HEK293 (cell line): ENCODE measurements at regions not wholly inside any gene's neighbourhood (a gene's known extent, or its start where the extent isn't known, plus 50 kb on each side); places are given as distances from the start of the nearest gene placed in this dataset.

ENCODE experiments used
- CTCF ChIA-PET: fragments of 350-600 bp; formaldehyde crosslinking; extraction: SDS; loops from one replicate; lab custom pipeline; 2021; ENCODE audit warnings: antibody characterized with exemption; lab: Yijun Ruan, JAX
- POLR2A ChIA-PET: fragments of 300-600 bp; formaldehyde crosslinking; extraction: SDS; loops from one replicate; lab custom pipeline; 2020; ENCODE audit warnings: antibody characterized with exemption, inconsistent platforms; lab: Yijun Ruan, JAX
- H3K27ac ChIP-seq: fragments of 200-500 bp; sonication (Bioruptor generic); 2 replicates; pipeline ENCODE4 v1.5.1; 2014; ENCODE audit warnings: low read depth, low read length, control low read depth, inconsistent platforms; ENCODE audit errors: extremely low read depth
- H3K36me3 ChIP-seq, 2 experiments: fragments of 200-500 bp in 1 of 2; sonication (Bioruptor generic) in 1 of 2; 1 replicate in 1 of 2; 2 replicates in 1 of 2; pipeline ENCODE4 v1.5.1; 2014 to 2017; ENCODE audit warnings: inconsistent platforms in 2 of 2, low read length in 2 of 2; ENCODE audit not compliant: control insufficient read depth in 2 of 2, insufficient read depth in 1 of 2
- H3K4me1 ChIP-seq: fragments of 200-500 bp; sonication (Bioruptor generic); 2 replicates; pipeline ENCODE4 v1.5.1; 2014; ENCODE audit warnings: mild to moderate bottlenecking, low read length, inconsistent platforms; ENCODE audit not compliant: control insufficient read depth, insufficient read depth
- H3K4me3 ChIP-seq: 2 replicates; pipeline ENCODE4 v1.5.1; 2011; ENCODE audit warnings: low read depth, mild to moderate bottlenecking, control low read depth, low read length, moderate library complexity
- H3K9me3 ChIP-seq: fragments of 200-500 bp; sonication (Bioruptor generic); 2 replicates; pipeline ENCODE4 v1.5.1; 2014; ENCODE audit warnings: low read depth, low read length, inconsistent platforms; ENCODE audit not compliant: control insufficient read depth, insufficient read depth
- GFI1B ChIP-seq: fragments of 450-650 bp; formaldehyde crosslinking; IDR thresholded peaks from 2 replicates; pipeline ENCODE4 v1.5.1; 2016; ENCODE audit warnings: missing biosample characterization, missing genetic modification characterization
- IKZF3 ChIP-seq: fragments of 450-650 bp; IDR thresholded peaks from 2 replicates; pipeline ENCODE4 v1.5.0; 2018; ENCODE audit warnings: missing biosample characterization, mild to moderate bottlenecking, missing genetic modification characterization, moderate library complexity
- OSR2 ChIP-seq: fragments of 450-650 bp; formaldehyde crosslinking; IDR thresholded peaks from 2 replicates; pipeline ENCODE4 v1.5.1; 2016; ENCODE audit warnings: missing biosample characterization, missing genetic modification characterization
- PRDM6 ChIP-seq: fragments of 450-650 bp; formaldehyde crosslinking; IDR thresholded peaks from 2 replicates; pipeline ENCODE4 v1.5.1; 2017; ENCODE audit warnings: missing biosample characterization, missing genetic modification characterization
- TRIM28 ChIP-seq: IDR thresholded peaks from 2 replicates; pipeline ENCODE4 v1.6.1; 2011; ENCODE audit warnings: low read length, control low read depth, borderline replicate concordance
- WT1 ChIP-seq: fragments of 450-650 bp; formaldehyde crosslinking; IDR thresholded peaks from 2 replicates; pipeline ENCODE4 v1.5.1; 2016; ENCODE audit warnings: missing biosample characterization, missing genetic modification characterization
- ZBTB17 ChIP-seq: fragments of 450-650 bp; formaldehyde crosslinking; IDR thresholded peaks from 2 replicates; pipeline ENCODE4 v1.5.1; 2016; ENCODE audit warnings: missing biosample characterization, missing genetic modification characterization
- ZBTB6 ChIP-seq: fragments of 450-650 bp; formaldehyde crosslinking; IDR thresholded peaks from 2 replicates; pipeline ENCODE4 v1.5.1; 2017; ENCODE audit warnings: missing biosample characterization, missing genetic modification characterization
- ZNF140 ChIP-seq: fragments of 450-650 bp; formaldehyde crosslinking; IDR thresholded peaks from 2 replicates; pipeline ENCODE4 v1.5.1; 2016; ENCODE audit warnings: missing biosample characterization, missing genetic modification characterization
- ZNF184 ChIP-seq: fragments of 450-650 bp; IDR thresholded peaks from 2 replicates; pipeline ENCODE4 v1.5.1; 2018; ENCODE audit warnings: missing biosample characterization, mild to moderate bottlenecking, missing genetic modification characterization
- ZNF24 ChIP-seq: fragments of 450-650 bp; formaldehyde crosslinking; IDR thresholded peaks from 2 replicates; pipeline ENCODE4 v1.5.1; 2016; ENCODE audit warnings: missing biosample characterization, missing genetic modification characterization
- ZNF266 ChIP-seq: fragments of 450-650 bp; formaldehyde crosslinking; IDR thresholded peaks from 2 replicates; pipeline ENCODE4 v1.5.1; 2016; ENCODE audit warnings: missing biosample characterization, missing genetic modification characterization, low read depth
- ZNF449 ChIP-seq: fragments of 450-650 bp; formaldehyde crosslinking; IDR thresholded peaks from 2 replicates; pipeline ENCODE4 v1.5.1; 2017; ENCODE audit warnings: missing biosample characterization, mild to moderate bottlenecking, missing genetic modification characterization, moderate library complexity
- ZNF510 ChIP-seq: fragments of 450-650 bp; formaldehyde crosslinking; IDR thresholded peaks from 2 replicates; pipeline ENCODE4 v1.5.1; 2018; ENCODE audit warnings: mild to moderate bottlenecking, missing genetic modification characterization, missing biosample characterization; ENCODE audit not compliant: insufficient replicate concordance
- ZNF548 ChIP-seq: fragments of 450-650 bp; formaldehyde crosslinking; IDR thresholded peaks from 2 replicates; pipeline ENCODE4 v1.5.1; 2016; ENCODE audit warnings: missing biosample characterization, missing genetic modification characterization
- ZNF560 ChIP-seq: fragments of 450-650 bp; formaldehyde crosslinking; IDR thresholded peaks from 2 replicates; pipeline ENCODE4 v1.5.1; 2017; ENCODE audit warnings: missing biosample characterization, missing genetic modification characterization, borderline replicate concordance
- ZNF580 ChIP-seq: fragments of 450-650 bp; formaldehyde crosslinking; IDR thresholded peaks from 2 replicates; pipeline ENCODE4 v1.5.1; 2016; ENCODE audit warnings: missing biosample characterization, missing genetic modification characterization
- ZNF610 ChIP-seq: fragments of 450-650 bp; formaldehyde crosslinking; IDR thresholded peaks from 2 replicates; pipeline ENCODE4 v1.5.1; 2016; ENCODE audit warnings: missing biosample characterization, missing genetic modification characterization, borderline replicate concordance
- ZNF621 ChIP-seq: fragments of 450-650 bp; formaldehyde crosslinking; IDR thresholded peaks from 2 replicates; pipeline ENCODE4 v1.5.1; 2017; ENCODE audit warnings: missing biosample characterization, missing genetic modification characterization
- ZNF629 ChIP-seq: fragments of 450-650 bp; formaldehyde crosslinking; IDR thresholded peaks from 2 replicates; pipeline ENCODE4 v1.5.1; 2017; ENCODE audit warnings: missing biosample characterization, missing genetic modification characterization
- ZNF670 ChIP-seq: fragments of 450-650 bp; formaldehyde crosslinking; IDR thresholded peaks from 2 replicates; pipeline ENCODE4 v1.5.1; 2016; ENCODE audit warnings: missing biosample characterization, missing genetic modification characterization, low read depth
- ZNF677 ChIP-seq: fragments of 450-650 bp; IDR thresholded peaks from 2 replicates; pipeline ENCODE4 v1.5.0; 2018; ENCODE audit warnings: missing biosample characterization, mild to moderate bottlenecking, missing genetic modification characterization, moderate library complexity
- ZNF692 ChIP-seq: fragments of 450-650 bp; formaldehyde crosslinking; IDR thresholded peaks from 2 replicates; pipeline ENCODE4 v1.5.1; 2016; ENCODE audit warnings: missing biosample characterization, missing genetic modification characterization
- ZNF707 ChIP-seq: fragments of 450-650 bp; formaldehyde crosslinking; IDR thresholded peaks from 2 replicates; pipeline ENCODE4 v1.5.1; 2016; ENCODE audit warnings: missing biosample characterization, missing genetic modification characterization
- ZNF747 ChIP-seq: fragments of 450-650 bp; formaldehyde crosslinking; IDR thresholded peaks from 2 replicates; pipeline ENCODE4 v1.5.1; 2016; ENCODE audit warnings: missing biosample characterization, missing genetic modification characterization
- ZXDB ChIP-seq: fragments of 450-650 bp; formaldehyde crosslinking; IDR thresholded peaks from 2 replicates; pipeline ENCODE4 v1.5.1; 2016; ENCODE audit warnings: missing biosample characterization, missing genetic modification characterization
- TF ChIP-seq, protein P1 (sequence below): fragments of 450-650 bp; formaldehyde crosslinking; IDR thresholded peaks from 2 replicates; pipeline ENCODE4 v1.5.1; 2016; ENCODE audit warnings: missing biosample characterization, missing genetic modification characterization, borderline replicate concordance

DNA sequence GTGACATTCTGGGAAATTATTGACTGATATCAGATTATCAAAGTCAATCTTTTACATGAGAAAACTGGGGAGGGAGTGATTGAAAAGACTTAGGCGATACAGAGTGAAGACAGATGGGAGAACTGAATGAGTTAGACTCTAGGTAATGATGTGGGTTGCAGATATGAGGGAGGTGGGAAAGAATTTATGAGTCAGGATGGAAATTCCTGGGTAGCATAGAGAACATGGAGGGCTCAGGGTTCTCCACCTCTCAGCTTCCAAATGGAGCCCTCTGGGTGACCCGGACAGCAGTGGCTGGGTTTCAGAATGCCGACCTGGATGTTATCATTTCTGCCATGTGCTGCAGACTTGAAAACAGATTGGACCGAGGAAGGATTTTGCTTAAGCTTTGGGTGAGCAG is 75.4 kb upstream of the SHB start:
- ChIA-PET CTCF (interaction anchor here (0.6 to 2.0 kb wide), 3 partner anchors 11 to 127 kb away, joined by 3 to 9 read pairs (median 3); no protein-coding TSS in a partner anchor), POLR2A (no interaction called here)
- no peak overlapping the region for H3K4me3 ChIP-seq
- no peak overlapping the region for H3K27ac ChIP-seq
- peaks cover 3% of the 10 kb centered on the region; the same call in 1 of the 2 replicates for H3K4me1 ChIP-seq
- H3K9me3 ChIP-seq: no peaks in the 10 kb centered on the region
- TF ChIP-seq ZNF610 (no peak), ZBTB6 (tag by site-specific recombination) (peak; percentile 63; the same call in 1 of the 2 replicates)
- H3K36me3 ChIP-seq: no peaks in the 10 kb centered on the region

GRCh38 chr9:38141746-38142591 is 72.9 kb upstream of the SHB start:
- peaks cover 3% of the 10 kb centered on the region; the same call in 1 of the 2 replicates for H3K4me1 ChIP-seq
- no peak overlapping the region for H3K4me3 ChIP-seq
- H3K36me3 ChIP-seq: no peaks in the 10 kb centered on the region
- ChIA-PET CTCF (interaction anchor here (0.6 to 3.5 kb wide), 7 partner anchors 16 to 135 kb away, joined by 3 to 19 read pairs (median 4); no protein-coding TSS in a partner anchor), POLR2A (interaction anchor here (1.0 to 1.4 kb wide), 4 partner anchors 24 to 74 kb away, joined by 3 to 5 read pairs (median 3); no protein-coding TSS in a partner anchor)
- H3K9me3 ChIP-seq: no peaks in the 10 kb centered on the region
- no peak overlapping the region for H3K27ac ChIP-seq
- no peak for TF ChIP-seq ZNF747 (tag by site-specific recombination)
- TF ChIP-seq ZNF580: no peak
- TF ChIP-seq, protein P1, sequence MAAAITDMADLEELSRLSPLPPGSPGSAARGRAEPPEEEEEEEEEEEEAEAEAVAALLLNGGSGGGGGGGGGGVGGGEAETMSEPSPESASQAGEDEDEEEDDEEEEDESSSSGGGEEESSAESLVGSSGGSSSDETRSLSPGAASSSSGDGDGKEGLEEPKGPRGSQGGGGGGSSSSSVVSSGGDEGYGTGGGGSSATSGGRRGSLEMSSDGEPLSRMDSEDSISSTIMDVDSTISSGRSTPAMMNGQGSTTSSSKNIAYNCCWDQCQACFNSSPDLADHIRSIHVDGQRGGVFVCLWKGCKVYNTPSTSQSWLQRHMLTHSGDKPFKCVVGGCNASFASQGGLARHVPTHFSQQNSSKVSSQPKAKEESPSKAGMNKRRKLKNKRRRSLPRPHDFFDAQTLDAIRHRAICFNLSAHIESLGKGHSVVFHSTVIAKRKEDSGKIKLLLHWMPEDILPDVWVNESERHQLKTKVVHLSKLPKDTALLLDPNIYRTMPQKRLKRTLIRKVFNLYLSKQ (tag by site-specific recombination): no peak
- no peak for TF ChIP-seq ZXDB
- TF ChIP-seq ZBTB17: 0 out of 2 replicates have a peak, but pooled peaks have one; percentile 16
- no peak for TF ChIP-seq ZNF510 (tag by site-specific recombination)
- no peak for TF ChIP-seq ZNF140 (tag by site-specific recombination)
- no peak for TF ChIP-seq WT1
- no peak for TF ChIP-seq GFI1B (tag by site-specific recombination)
- TF ChIP-seq OSR2 (tag by site-specific recombination): no peak
- TF ChIP-seq ZNF670 (tag by site-specific recombination): no peak
- no peak for TF ChIP-seq TRIM28
- TF ChIP-seq ZNF449 (tag by site-specific recombination): no peak
- TF ChIP-seq ZNF24: no peak
- TF ChIP-seq PRDM6 (tag by site-specific recombination): no peak
- TF ChIP-seq ZNF266 (tag by site-specific recombination): no peak
- TF ChIP-seq ZNF560 (tag by site-specific recombination): no peak
- TF ChIP-seq ZNF629 (tag by site-specific recombination): 0 out of 2 replicates have a peak, but pooled peaks have one; percentile 6
- TF ChIP-seq ZNF621 (tag by site-specific recombination): no peak
- TF ChIP-seq ZNF548 (tag by site-specific recombination): no peak
- TF ChIP-seq IKZF3: peak; percentile 62
- TF ChIP-seq ZNF692 (tag by site-specific recombination): no peak
- no peak for TF ChIP-seq ZNF184 (tag by site-specific recombination)
- TF ChIP-seq ZNF677: no peak
- no peak for TF ChIP-seq ZNF707 (tag by site-specific recombination)
